Suprapubic skin (tissue), 4 donors: ENCODE measurements at regions not wholly inside any gene's neighbourhood (a gene's known extent, or its start where the extent isn't known, plus 50 kb on each side); places are given as distances from the start of the nearest gene placed in this dataset.

Experiments
- CTCF ChIP-seq, 2 donors: fragments of 200-600 bp in 1 of 2; fragments of 450-650 bp in 1 of 2; sonication (generic) in 1 of 2; IDR thresholded peaks; one replicate each; pipeline ENCODE4 v1.5.1; 2016 to 2019; ENCODE audit warnings: antibody characterized with exemption in 2 of 2, mild to moderate bottlenecking in 1 of 2, moderate library complexity in 1 of 2
- EP300 ChIP-seq: sonication (generic); formaldehyde crosslinking; IDR thresholded peaks from one replicate; pipeline ENCODE4 v1.6.1; 2017; ENCODE audit warnings: antibody characterized with exemption
- POLR2A ChIP-seq, 2 donors: fragments of 450-650 bp; IDR thresholded peaks; one replicate each; pipeline ENCODE4 v1.6.1; 2017; ENCODE audit warnings: antibody characterized with exemption in 2 of 2, mild to moderate bottlenecking in 2 of 2, moderate library complexity in 2 of 2
- POLR2AphosphoS5 ChIP-seq, 3 donors: sonication (generic); formaldehyde crosslinking; IDR thresholded peaks; one replicate each; pipeline ENCODE4 v1.6.1; 2017; ENCODE audit warnings: antibody characterized with exemption in 3 of 3

- TF ChIP-seq POLR2A (IDR thresholded peaks at IDR 0.05), result no peak
- no peak for TF ChIP-seq CTCF (IDR thresholded peaks at IDR 0.05)
- no peak for TF ChIP-seq EP300
- TF ChIP-seq POLR2AphosphoS5 (IDR thresholded peaks at IDR 0.05), result no peak
These were observed 254.6 kb downstream of the GASK1B start for GRCh38 chr4:157918036-157918832.
